ENCODE measurements at regions not wholly inside any gene's neighbourhood (a gene's known extent, or its start where the extent isn't known, plus 50 kb on each side); places are given as distances from the start of the nearest gene placed in this dataset.

- WGBS (ENCODE audit: low lambda C conversion rate), result 13% methylated on average over 3 of the region's 3 CpGs
- in situ Hi-C loops (cut with HindIII; ENCODE audit: extremely low pct_ligation_motif_present, low pct_unique_long_range_greater_than_20kb), result no loop called here
- TF ChIP-seq KLF13 (CRISPR knock-in tag; IDR thresholded peaks at IDR 0.05), result no peak
These were observed 545.6 kb downstream of the TRAM1L1 start for GRCh38 chr4:116539744-116540143.

GRCh38 chr4:116537828-116538227 is 547.5 kb downstream of the TRAM1L1 start:
- no peak overlapping the region for H3K27ac ChIP-seq (ENCODE audit: extremely low read length, insufficient read depth, low read length)
- in situ Hi-C loops (cut with HindIII; ENCODE audit: extremely low pct_ligation_motif_present, low pct_unique_long_range_greater_than_20kb) (no loop called here), intact Hi-C loops (cut with micrococcal nuclease; ENCODE audit: unreplicated experiment) (no loop called here)
- no peaks in the 10 kb centered on the region for H3K9me3 ChIP-seq (ENCODE audit: low read length)
- H3K27me3 ChIP-seq (ENCODE audit: control insufficient read depth in 1 of 2, insufficient read depth in 2 of 2, low read length in 2 of 2), result no peaks in the 10 kb centered on the region
- no peaks in the 10 kb centered on the region for H3K79me2 ChIP-seq (ENCODE audit: insufficient read depth, low read length)
- no peaks in the 10 kb centered on the region for H3K4me1 ChIP-seq (ENCODE audit: insufficient read depth, low read length)
- no peaks in the 10 kb centered on the region for H3K36me3 ChIP-seq (replicated peaks in 1 of 2; ENCODE audit: control insufficient read depth in 1 of 2, insufficient read depth in 2 of 2, low read length in 2 of 2)
- POLR2A ChIA-PET, result no interaction called here
- DNase-seq (ENCODE audit: low spot score) (no peak), FAIRE-seq (no peak), ATAC-seq (no peak)
- H3K4me2 ChIP-seq (ENCODE audit: low read depth, low read length), result no peak overlapping the region
- no peak overlapping the region for H2AFZ ChIP-seq (ENCODE audit: low read length)
- H4K20me1 ChIP-seq (ENCODE audit: insufficient read depth, low read length), result no peaks in the 10 kb centered on the region
- BruUV-seq (replicated peaks), result no TSS peak
- CTCF ChIA-PET (ENCODE audit: low intra/inter-chr PET ratio, low total read pairs), result no interaction called here
- no peak overlapping the region for H3K9ac ChIP-seq (ENCODE audit: insufficient read depth, low read depth, low read length)
- no peak overlapping the region for H3K4me3 ChIP-seq (replicated peaks in 1 of 3; ENCODE audit: insufficient read depth in 1 of 3, low read depth in 2 of 3, low read length in 3 of 3)
- TF ChIP-seq CENPBD1 (CRISPR knock-in tag; IDR thresholded peaks at IDR 0.05; ENCODE audit: borderline replicate concordance, low read depth), result no peak
- TF ChIP-seq HNF4G (IDR thresholded peaks at IDR 0.05; ENCODE audit: borderline replicate concordance, low read depth, low read length), result no peak
- no peak for TF ChIP-seq HNF4G (CRISPR knock-in tag; IDR thresholded peaks at IDR 0.05; ENCODE audit: borderline replicate concordance, low read depth)
- no peak for TF ChIP-seq ETS1 (CRISPR knock-in tag; IDR thresholded peaks at IDR 0.05)
- TF ChIP-seq ZNF225 (CRISPR knock-in tag; IDR thresholded peaks at IDR 0.05), result no peak
- no peak for TF ChIP-seq FOXA3 (CRISPR knock-in tag; IDR thresholded peaks at IDR 0.05)
- no peak for TF ChIP-seq JUN (CRISPR knock-in tag; IDR thresholded peaks at IDR 0.05)
- TF ChIP-seq USF2 (IDR thresholded peaks at IDR 0.05; ENCODE audit: low read depth, low read length), result no peak
- TF ChIP-seq USF2 (CRISPR knock-in tag; IDR thresholded peaks at IDR 0.05; ENCODE audit: borderline replicate concordance), result no peak
- TF ChIP-seq ZNF746 (CRISPR knock-in tag; IDR thresholded peaks at IDR 0.05), result no peak
- TF ChIP-seq ZBTB38 (CRISPR knock-in tag; IDR thresholded peaks at IDR 0.05), result no peak
- no peak for TF ChIP-seq IRF1 (CRISPR knock-in tag; IDR thresholded peaks at IDR 0.05; ENCODE audit: low read depth)
- TF ChIP-seq PRPF4 (IDR thresholded peaks at IDR 0.05; ENCODE audit: low read depth, low read length, poor library complexity, severe bottlenecking), result no peak

More at GRCh38 chr4:116539744-116540143, 545.6 kb downstream of the TRAM1L1 start:
- no TSS peak for BruUV-seq (replicated peaks)
- H3K27me3 ChIP-seq (ENCODE audit: control insufficient read depth in 1 of 2, insufficient read depth in 2 of 2, low read length in 2 of 2), result no peaks in the 10 kb centered on the region
- no peak overlapping the region for H3K27ac ChIP-seq (ENCODE audit: extremely low read length, insufficient read depth, low read length)
- H4K20me1 ChIP-seq (ENCODE audit: insufficient read depth, low read length), result no peaks in the 10 kb centered on the region
- no peak overlapping the region for H3K4me3 ChIP-seq (replicated peaks in 1 of 3; ENCODE audit: insufficient read depth in 1 of 3, low read depth in 2 of 3, low read length in 3 of 3)
- H3K4me1 ChIP-seq (ENCODE audit: insufficient read depth, low read length), result no peaks in the 10 kb centered on the region
- no peaks in the 10 kb centered on the region for H3K9me3 ChIP-seq (ENCODE audit: low read length)
- no peak overlapping the region for H3K9ac ChIP-seq (ENCODE audit: insufficient read depth, low read depth, low read length)
- intact Hi-C loops (cut with micrococcal nuclease; ENCODE audit: unreplicated experiment), result no loop called here
- H3K36me3 ChIP-seq (replicated peaks in 1 of 2; ENCODE audit: control insufficient read depth in 1 of 2, insufficient read depth in 2 of 2, low read length in 2 of 2), result no peaks in the 10 kb centered on the region
- H2AFZ ChIP-seq (ENCODE audit: low read length), result no peak overlapping the region
- FAIRE-seq (no peak), DNase-seq (ENCODE audit: low spot score) (no peak), ATAC-seq (no peak)
- no peak overlapping the region for H3K4me2 ChIP-seq (ENCODE audit: low read depth, low read length)
- ChIA-PET CTCF (ENCODE audit: low intra/inter-chr PET ratio, low total read pairs) (no interaction called here), POLR2A (no interaction called here)
- no peaks in the 10 kb centered on the region for H3K79me2 ChIP-seq (ENCODE audit: insufficient read depth, low read length)

Data from HepG2 (cell line).